Endometrium (tissue), 2 donors: ENCODE measurements at regions not wholly inside any gene's neighbourhood (a gene's known extent, or its start where the extent isn't known, plus 50 kb on each side); places are given as distances from the start of the nearest gene placed in this dataset.
"Not testable (repeated sequence)": the region's sequence is repeated elsewhere in the genome, so short reads cannot be mapped to it uniquely, and the experiment has no call there.

Experiments
- FAIRE-seq: peaks from 2 replicates; lab custom pipeline; 2012; peaks lifted over from hg19 to GRCh38; lab: Jason Lieb, UNC
- donor health status: control.
- donor health status: control.

DNA sequence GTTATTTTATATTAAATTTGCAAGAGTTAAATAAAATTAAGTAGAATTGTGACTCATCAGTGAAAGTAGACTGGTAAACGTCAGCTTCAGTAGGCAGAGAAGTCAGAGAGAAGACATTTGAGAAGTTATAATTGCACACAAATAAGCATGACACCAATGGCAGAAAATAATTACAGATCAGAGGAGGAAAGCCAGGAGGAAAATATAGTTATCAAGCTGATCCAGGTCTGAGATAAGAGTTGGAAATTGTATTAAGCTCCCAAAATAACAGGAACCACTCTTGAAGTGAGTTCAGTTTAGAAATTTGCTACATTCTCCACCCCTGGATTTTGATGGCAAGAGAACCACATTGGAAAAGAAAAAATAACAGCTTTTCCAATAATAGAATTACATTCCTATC, 533.8 kb upstream of the CHORDC1 start:
- no peak for FAIRE-seq

DNA sequence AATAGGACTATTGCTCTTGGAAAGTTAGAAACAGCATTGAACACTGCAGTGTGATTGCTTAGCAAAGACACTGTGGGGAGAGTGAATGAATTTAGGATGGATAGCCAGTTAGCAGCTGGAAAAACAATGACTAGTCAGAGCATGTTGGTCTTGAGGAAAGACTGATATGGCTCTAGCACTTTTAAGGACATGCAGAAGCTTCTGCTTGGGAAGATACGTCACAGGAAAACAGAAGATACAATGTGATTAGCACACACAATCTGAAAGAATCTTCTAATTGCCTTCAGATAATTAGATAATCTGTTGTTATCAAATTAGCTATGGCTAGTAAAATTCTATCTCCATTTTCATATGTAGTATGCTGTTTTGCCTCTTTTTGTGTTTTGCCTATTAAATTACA, 530.7 kb upstream of the CHORDC1 start:
- FAIRE-seq = no peak

DNA sequence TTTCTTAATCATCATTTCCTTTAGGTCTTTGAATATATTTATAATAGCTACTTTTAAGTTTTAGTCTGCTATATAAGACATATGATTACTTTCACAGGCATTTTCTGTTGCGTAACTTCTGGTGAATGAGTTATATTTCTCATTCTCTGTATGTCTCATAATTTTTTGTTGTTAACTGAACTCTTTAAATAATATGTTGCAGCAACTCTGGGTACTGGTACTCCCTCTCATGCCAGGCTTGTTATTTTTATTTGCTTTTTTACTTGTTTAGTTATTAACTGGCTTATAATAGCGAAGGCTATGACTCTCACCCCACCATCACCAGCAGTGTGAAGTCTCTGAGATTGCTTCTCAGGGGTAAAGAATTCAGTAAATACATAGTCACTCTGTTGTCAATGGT, 524.2 kb upstream of the CHORDC1 start:
- FAIRE-seq = no peak

DNA sequence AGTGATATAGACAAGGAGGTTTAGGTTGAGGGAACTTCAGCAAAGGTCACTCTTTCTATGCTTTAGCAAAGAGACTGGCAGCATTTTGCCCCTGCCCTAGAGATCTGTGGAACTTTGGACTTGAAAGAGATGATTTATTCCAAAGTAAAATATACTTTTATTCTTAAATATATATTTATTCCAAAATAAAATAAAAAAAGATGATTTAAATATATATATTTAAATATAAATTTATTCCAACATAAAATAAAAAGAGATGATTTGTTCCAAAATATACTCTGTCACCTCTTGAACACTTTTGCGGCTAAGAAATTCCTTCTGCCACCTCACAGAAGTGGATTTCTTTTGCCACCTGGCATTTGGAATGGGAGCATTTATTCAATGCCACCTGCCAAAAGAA, 521.3 kb upstream of the CHORDC1 start:
- no peak for FAIRE-seq

DNA sequence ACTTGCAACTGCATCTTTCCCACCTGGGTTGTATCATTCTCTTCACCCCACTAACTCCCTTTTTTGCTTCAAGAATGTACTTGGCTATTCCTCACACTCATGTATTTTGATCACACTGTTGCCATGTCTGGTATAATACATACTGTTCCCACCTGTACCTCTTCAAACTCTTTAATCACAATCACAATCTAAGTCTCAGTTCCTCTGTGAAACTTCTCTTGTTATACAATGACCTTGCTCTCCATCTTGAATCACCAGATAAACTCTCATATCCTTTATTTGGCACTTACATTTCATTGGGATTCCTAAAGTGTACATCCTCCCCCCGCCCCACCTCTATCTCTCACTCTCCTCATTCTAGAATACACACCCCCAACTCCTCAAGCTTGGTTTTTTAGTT, 516.0 kb upstream of the CHORDC1 start:
- no peak for FAIRE-seq

DNA sequence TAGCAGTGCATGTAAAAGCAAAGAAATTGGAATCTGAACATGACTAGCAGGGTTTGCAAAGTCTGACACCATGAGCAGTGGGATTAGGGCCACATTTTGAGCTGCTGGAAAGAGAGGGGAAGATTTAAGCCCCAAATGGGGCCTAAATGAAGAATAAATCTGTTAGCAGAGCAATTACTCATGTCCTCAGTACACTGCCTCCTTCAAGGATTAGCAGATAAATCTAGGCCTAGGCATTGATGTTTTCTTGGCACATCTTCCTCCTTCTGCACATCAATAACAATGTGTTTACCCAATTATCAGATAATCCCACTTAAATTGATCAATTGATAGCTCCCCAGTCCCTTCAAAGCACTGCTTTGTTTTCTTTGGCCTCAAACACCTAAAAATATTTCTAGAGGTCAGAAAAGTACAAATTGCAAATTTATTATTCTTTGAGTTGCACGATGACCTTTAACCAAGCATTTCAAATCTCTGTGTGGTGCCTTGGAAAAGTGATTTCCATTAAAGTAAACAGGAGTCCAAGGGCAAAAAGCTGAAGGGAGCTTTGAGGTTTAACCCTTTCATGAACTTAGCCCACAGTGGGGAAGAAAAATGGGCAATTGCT, 514.7 kb upstream of the CHORDC1 start:
- no peak for FAIRE-seq

DNA sequence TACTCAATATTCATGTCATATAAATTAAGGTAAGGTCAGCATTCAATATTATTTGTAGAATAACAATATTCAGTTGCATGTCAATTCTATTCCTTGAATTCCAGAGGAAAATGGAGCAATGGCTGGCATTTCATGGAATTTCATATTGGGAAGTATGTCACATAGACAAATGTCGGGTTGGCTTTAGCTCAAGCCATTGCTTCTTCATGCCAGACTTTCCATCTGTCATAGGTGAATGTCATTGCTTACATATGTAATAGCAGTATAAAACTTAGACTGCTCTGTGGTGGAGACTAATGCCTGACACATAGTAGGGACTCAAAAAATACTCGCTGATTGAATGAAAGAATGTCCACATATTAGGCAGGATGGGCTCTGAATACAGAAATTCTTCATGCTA, 509.6 kb upstream of the CHORDC1 start:
- FAIRE-seq = no peak

DNA sequence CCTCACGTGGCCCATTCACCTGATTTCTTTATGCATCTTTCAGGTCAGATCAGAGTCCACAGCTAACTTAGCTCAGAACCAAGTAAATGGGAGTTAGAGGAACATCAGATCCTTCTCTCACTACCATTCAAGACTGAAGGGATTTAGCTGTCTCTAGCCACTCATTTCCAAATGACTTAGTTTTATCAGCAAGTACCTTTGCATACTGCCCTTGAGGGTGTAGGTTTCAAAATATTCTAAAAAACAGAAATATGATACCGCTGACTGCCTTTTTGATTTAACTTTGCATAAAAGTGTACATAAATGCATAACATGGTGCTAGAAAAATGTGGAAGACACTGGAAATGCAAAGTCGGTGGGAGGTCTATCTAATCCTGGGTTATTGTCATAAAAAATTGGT, 500.6 kb upstream of the CHORDC1 start:
- FAIRE-seq = no peak

DNA sequence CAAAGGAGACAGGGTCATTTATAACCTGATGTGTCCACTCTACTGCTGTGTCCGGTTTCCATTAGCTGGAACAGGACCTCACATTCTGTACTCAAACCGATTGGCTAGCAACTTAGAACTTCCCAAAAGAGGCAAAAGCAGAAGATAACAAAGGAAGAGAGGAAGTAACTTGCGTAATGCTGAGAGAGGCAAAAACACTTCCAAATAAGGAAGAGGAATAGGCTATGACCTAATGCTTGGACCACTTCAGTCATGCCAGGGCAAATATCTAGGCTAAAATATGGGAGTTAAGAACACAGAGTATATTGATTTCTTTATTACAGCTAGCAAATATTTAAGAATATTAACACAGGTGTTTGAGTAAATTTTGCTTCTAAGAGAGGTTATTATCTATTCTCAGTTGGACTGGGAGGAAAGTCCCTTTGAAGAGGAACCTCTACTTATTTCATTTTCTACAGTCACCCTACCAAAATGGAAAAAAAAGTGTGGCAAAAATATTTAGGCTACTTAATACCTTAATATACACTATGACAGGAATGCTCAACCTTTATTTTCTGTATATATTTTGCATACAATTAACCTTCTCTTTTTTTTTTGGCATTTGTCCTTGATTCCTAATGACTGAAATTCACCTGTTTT, 499.8 kb upstream of the CHORDC1 start:
- FAIRE-seq = no peak

DNA sequence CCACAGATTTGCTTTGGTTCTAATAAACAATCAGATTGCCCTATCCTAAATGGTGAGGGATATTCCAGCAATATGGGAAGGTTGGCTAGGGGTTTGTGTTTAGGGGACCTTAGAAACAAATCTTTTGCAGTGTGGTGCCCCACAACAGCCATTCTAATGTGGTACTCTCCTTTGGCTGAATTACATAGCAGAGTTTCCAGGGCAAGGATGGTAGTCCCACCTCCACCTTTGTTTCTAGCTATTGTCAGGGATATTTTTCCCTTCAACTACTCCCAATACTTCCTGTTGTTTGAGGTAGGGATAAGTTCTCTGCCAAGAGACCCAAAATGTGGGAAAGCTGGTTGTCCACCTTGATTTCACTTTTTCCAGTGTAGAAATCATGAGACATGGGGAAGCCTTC, 494.7 kb upstream of the CHORDC1 start:
- no peak for FAIRE-seq

DNA sequence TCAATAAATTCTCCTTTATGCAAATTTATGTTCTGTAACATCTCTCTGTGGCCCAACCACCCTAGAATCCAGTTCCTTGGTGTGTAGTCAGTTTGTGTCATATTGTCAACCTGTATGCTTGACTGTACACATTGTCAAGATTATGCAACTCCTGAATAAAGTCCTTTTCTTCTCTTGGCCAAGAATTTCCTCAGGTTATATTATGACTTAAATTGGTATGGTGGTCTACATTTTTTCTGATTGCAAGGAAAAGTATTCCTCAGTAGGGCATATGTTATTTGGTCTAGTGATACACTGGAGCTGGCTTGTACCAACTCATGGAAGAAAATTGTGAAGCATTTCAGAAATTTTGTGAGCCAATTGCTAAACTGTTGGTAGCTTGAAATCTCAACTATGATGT, 482.8 kb upstream of the CHORDC1 start:
- no peak for FAIRE-seq

DNA sequence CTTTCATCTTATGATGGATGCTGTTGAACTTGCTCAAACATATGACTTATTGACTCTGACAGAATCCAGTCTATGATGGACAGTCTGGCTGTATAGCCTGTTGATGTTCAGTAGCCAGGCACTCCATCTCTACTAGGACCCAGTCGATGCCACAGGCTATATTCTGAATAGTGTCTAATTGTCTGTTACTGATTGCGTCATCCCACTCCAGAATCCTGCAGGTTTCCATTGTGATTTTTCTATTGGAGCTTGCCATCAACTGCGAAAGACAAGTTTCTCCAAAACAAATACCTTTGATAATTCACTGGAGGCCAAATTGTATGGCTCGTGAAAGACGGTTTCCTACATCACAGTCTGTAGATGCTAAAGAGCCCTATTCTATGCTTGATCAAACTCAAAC, 481.7 kb upstream of the CHORDC1 start:
- no peak for FAIRE-seq

DNA sequence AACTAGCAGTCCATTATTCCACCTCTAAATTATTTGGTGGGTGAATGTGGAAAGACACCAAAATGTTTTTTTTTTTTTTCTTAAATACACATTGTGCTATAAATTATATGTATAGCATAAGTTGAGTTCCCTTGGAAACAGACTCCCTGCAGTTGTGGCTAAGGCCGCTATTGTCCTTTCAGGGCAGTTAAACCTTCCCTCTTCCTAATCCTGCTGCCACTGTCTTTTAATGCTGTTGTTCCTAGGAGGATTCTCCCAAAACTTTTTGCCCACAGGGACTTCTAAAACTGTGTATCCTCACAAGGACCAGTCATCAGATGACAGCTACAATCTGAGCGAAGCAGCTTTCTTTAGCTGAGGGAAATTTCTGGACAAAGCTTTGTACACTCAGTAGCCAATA, 478.9 kb upstream of the CHORDC1 start:
- FAIRE-seq = no peak

DNA sequence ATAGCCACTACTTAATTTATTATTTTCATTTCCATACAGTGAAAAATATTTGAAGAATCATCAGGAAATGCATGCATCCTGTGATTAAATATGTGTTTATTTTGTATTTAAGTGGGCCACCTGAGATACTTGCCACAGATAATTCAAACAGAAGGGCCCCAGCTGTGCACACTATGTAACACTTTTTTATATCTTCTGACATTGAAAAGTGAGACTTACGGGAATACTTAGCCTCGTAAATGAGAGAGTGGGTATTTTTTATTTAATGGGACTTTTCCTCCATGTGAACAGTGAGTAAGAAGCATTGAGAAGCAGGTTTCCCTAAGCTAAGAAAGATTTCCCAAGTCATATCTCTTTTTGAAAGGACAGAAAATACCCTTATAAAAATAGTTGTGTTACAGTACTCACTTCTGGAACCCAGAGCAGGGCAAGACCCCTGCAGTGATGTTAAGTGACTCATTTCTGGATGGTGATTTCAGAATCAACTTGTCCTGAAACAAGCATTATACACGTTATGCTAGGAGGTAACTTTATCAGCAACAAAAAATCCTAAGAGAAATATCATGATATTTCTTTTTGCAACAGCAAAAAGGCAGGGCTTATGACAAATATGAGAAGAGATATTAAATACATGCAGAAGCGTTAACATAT, 478.1 kb upstream of the CHORDC1 start:
- no peak for FAIRE-seq

DNA sequence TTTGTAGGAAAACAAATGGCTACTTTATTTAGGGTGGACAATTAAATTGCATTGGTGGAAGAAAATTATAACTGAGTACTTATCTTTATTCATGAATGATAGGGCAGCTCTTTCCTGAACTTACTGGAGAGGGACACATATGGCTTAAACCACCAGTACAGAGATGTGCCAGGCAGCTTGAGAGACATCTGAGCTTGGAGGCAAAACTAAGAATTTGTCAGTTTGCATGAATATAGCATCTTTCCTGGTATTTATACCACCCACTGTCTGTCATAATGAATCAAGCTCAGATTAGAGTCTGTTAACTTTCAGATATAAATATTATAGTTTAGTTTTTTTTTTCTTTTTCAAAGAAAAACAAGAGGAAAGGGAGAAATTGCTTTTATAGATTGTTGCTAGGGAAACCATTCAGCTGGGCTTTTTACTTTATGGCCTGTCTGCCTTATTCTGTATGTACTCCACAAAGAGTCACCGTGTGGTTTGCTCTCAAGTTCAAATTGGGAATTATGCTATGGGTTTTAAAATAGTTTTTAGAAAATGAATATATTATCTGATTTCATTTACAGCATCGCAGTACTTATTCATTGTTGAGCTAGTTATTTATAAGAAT, 477.0 kb upstream of the CHORDC1 start:
- no peak for FAIRE-seq

DNA sequence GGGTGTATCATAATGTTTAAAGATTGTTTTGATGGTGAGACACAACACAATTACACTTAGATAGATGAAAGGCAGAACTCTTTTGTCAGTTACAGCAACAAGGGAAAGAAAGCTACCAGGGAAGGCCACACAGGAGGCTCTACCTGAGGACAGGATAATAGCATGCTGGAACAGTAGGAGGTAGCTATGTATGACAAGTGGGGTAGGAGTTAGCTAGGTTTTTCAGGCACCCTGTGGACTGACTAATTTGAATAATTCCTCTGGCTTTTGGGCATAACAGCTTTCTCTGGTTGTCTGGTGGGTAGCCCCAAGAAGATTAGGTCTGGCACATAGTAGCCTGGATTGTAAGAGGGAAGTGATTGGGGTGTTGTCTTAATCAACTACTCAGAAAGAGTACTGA, 475.4 kb upstream of the CHORDC1 start:
- FAIRE-seq = no peak

DNA sequence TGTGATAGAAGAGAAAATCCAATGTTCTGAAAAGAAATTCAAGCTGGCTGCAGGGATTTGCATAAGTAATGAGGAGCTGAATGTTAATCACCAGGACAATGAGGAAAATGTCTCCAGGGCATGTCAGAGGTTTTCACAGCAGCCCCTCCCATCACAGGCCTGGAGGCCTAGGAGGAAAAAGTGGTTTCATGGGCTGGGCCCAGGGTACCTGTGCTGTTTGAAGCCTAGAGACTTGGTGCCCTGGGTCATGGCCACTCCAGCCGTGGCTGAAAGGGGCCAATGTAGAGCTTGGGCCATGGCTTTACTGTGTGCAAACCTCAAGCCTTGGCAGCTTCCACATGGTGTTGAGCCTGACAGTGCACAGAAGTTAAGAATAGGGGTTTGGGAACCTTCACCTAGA, 452.6 kb upstream of the CHORDC1 start:
- not testable (repeated sequence) for FAIRE-seq

DNA sequence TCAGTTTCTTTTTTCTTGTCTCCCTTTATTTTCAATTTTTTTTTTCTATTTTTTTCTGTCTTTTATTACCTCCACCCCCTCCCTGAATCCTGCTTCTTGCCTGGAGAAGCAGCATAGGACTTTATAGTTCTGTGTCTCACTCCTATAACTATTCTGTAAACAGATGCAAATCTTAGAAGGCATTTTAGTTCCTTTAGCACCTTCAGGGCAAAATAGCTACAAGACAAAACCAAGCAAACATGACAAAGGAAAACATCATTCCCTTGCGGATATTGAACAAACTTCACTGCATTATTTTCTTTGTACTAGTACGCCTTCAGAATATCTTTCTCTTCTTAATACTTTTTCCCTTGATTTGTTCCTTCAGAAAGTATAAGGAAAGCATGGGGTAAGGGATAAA, 446.2 kb upstream of the CHORDC1 start:
- FAIRE-seq = no peak

DNA sequence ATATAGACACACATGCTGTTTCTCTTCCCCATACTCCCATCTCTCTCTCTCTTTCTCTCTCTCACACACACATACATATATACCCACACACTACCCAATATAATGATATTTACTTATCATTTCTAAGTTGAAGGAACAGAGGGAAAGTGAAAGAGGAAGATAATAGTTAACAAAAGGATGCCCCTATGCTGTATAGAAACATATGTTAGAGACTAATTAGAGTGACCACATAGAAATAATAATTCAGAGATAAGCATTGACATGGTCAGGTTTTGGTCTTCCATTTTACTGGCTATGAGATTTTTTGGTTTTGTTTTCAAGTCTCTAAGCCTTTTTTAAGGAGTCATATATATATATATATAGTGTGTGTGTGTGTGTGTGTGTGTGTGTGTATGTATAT, 445.7 kb upstream of the CHORDC1 start:
- no peak for FAIRE-seq

DNA sequence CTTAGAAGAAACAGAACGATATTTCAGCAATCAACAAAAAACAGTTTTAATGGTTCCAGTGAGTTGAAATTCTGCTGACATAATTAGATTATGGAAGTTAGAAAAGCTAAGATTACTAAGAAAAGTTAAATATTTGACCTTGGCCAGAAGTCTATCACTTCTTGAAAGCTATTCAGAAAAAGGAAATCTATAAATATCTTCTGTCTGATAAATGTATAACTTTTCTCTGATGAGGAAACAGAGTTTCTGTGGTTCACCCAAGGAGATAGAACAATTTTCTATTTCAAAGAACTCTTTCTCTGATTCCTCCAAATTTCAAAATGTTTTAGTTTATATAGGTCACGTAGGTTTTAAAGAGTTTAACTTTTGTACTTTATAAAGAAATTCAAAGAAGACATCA, 438.4 kb upstream of the CHORDC1 start:
- FAIRE-seq = no peak

DNA sequence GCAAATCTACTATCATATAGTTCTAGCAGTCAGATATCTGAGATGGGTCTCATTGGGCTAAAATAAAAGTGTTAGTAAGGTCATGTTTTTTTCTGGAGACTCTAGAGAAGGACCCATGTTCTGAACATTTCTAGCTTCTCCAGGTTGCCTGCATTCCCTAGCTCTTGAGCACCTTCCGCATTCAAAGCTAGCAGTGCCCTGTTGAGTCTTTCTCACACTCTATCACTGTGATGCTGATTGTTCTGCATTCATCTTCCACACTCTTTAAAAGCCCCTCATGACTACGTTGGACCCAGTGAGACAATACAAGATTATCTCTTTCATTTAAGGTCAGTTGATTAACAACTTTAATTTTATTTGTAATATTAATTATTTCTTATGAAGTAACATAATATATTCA, 433.3 kb upstream of the CHORDC1 start:
- FAIRE-seq = no peak

DNA sequence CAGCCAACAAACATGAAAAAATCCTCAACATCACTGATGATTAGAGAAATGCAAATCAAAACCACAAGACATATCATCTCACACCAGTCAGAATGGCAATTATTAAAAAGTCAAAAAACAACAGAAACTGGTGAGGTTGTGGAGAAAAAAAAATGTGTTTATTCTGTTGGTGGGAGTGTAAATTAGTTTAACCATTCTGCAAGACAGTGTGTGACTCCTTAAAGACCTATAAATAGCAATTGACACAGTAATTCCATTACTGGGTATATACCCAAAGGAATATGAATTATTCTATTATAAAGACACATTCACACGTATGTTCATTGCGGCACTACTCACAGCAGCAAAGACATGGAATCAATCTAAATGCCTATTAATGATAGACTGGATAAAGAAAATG, 427.3 kb upstream of the CHORDC1 start:
- FAIRE-seq = no peak

DNA sequence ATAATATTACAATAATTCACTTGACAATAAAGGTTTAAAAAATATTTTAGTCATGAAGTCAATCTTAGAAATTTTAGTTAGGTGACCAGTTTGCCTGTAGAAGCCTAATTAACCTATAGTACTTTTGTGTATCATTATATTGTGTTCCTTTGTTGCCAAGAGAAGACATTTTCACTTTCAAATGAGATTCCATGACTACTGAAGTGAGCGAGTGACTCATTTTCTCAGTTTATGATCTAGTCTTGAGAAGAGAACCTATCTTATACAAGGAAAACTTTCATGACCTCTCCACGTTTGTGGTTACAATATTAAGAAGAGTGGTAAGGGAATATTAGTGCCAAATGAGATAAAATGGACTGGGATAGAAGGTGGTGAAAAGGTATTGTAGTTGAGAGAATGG, 423.9 kb upstream of the CHORDC1 start:
- no peak for FAIRE-seq

DNA sequence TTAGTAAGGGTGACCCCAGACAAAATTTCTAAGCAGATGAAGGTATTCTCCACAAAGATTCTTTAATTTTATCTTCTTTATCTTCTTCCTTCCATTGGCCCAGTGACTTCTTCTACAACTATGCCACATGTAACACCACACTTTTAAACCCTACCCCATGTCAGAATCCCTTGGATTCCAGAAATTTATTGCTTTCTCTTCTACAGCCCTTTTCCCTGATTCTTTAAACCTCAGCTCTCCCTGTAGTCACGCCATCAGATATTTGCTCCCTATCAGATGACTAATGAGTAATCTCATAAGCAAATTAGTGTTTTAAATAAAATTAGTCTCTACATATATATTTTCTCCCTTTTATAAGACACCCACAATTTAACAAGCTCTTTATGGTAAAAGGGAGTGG, 423.4 kb upstream of the CHORDC1 start:
- no peak for FAIRE-seq
